H9 (cell line): ENCODE measurements at regions not wholly inside any gene's neighbourhood (a gene's known extent, or its start where the extent isn't known, plus 50 kb on each side); places are given as distances from the start of the nearest gene placed in this dataset.

Experiments
- DNase-seq: peaks from one replicate; pipeline ENCODE4 v3.0.0-alpha.2; 2017
- H2AFZ ChIP-seq: one replicate; pipeline ENCODE4 v1.6.1; 2013; ENCODE audit warnings: mild to moderate bottlenecking, low read length, control low read depth, moderate library complexity
- H2AK5ac ChIP-seq: 2 replicates; pipeline ENCODE4 v1.6.1; 2013; ENCODE audit warnings: low read length, control low read depth, mixed read lengths; ENCODE audit not compliant: insufficient read length
- H2BK120ac ChIP-seq: one replicate; pipeline ENCODE4 v1.6.1; 2013; ENCODE audit warnings: low read depth, mild to moderate bottlenecking, low read length, control low read depth, inconsistent platforms; ENCODE audit not compliant: poor library complexity, severe bottlenecking
- H2BK12ac ChIP-seq: 2 replicates; pipeline ENCODE4 v1.6.1; 2013; ENCODE audit warnings: low read length, control low read depth, mixed read lengths, low read depth; ENCODE audit not compliant: insufficient read length
- H2BK15ac ChIP-seq: 2 replicates; pipeline ENCODE4 v1.6.1; 2013; ENCODE audit warnings: low read depth, low read length, control low read depth
- H2BK20ac ChIP-seq: one replicate; pipeline ENCODE4 v1.6.1; 2013; ENCODE audit warnings: low read depth, mild to moderate bottlenecking, low read length, control low read depth, inconsistent platforms; ENCODE audit not compliant: poor library complexity, severe bottlenecking
- H2BK5ac ChIP-seq: 2 replicates; pipeline ENCODE4 v1.6.1; 2013; ENCODE audit warnings: low read length, control low read depth, mixed read lengths; ENCODE audit not compliant: insufficient read length
- H3K14ac ChIP-seq: 2 replicates; pipeline ENCODE4 v1.6.1; 2013; ENCODE audit warnings: low read length, control low read depth; ENCODE audit not compliant: insufficient read depth
- H3K18ac ChIP-seq: 2 replicates; pipeline ENCODE4 v1.6.1; 2013; ENCODE audit warnings: low read depth, mild to moderate bottlenecking, mixed read lengths, low read length, control low read depth; ENCODE audit not compliant: insufficient read length
- H3K23ac ChIP-seq: 2 replicates; pipeline ENCODE4 v1.6.1; 2013; ENCODE audit warnings: low read length, control low read depth, mixed read lengths, low read depth; ENCODE audit not compliant: insufficient read length
- H3K23me2 ChIP-seq: 2 replicates; pipeline ENCODE4 v1.6.1; 2013; ENCODE audit warnings: low read depth, mild to moderate bottlenecking, mixed read lengths, low read length, control low read depth; ENCODE audit not compliant: insufficient read length, poor library complexity, severe bottlenecking
- H3K27ac ChIP-seq: 2 replicates; pipeline ENCODE4 v1.5.1; 2013; ENCODE audit warnings: low read length, control low read depth, mixed read lengths, low read depth; ENCODE audit not compliant: insufficient read length
- H3K27me3 ChIP-seq: 2 replicates; pipeline ENCODE4 v1.6.1; 2013; ENCODE audit warnings: low read length, control low read depth, inconsistent platforms; ENCODE audit not compliant: insufficient read depth
- H3K4ac ChIP-seq: 2 replicates; pipeline ENCODE4 v1.6.1; 2013; ENCODE audit warnings: low read depth, mild to moderate bottlenecking, control low read depth, inconsistent platforms, low read length, moderate library complexity
- H3K4me1 ChIP-seq: 2 replicates; pipeline ENCODE4 v1.6.1; 2013; ENCODE audit warnings: low read length, control low read depth, inconsistent platforms; ENCODE audit not compliant: insufficient read depth
- H3K4me2 ChIP-seq: 2 replicates; pipeline ENCODE4 v1.6.1; 2013; ENCODE audit warnings: low read length, control low read depth, mixed read lengths; ENCODE audit not compliant: insufficient read length, insufficient read depth
- H3K56ac ChIP-seq: 2 replicates; pipeline ENCODE4 v1.6.1; 2013; ENCODE audit warnings: low read depth, mild to moderate bottlenecking, mixed read lengths, low read length, control low read depth; ENCODE audit not compliant: insufficient read length
- H3K79me1 ChIP-seq: 2 replicates; pipeline ENCODE4 v1.6.1; 2013; ENCODE audit warnings: low read depth, mild to moderate bottlenecking, moderate library complexity, low read length, control low read depth, inconsistent platforms; ENCODE audit not compliant: insufficient read depth, poor library complexity, severe bottlenecking
- H3K79me2 ChIP-seq: 2 replicates; pipeline ENCODE4 v1.6.1; 2013; ENCODE audit warnings: low read length, control low read depth, inconsistent platforms; ENCODE audit not compliant: insufficient read depth
- H3K9ac ChIP-seq: 2 replicates; pipeline ENCODE4 v1.6.1; 2013; ENCODE audit warnings: low read length, control low read depth, mixed read lengths; ENCODE audit not compliant: insufficient read length; ENCODE audit errors: extremely low read depth
- H3K9me3 ChIP-seq: one replicate; pipeline ENCODE4 v1.6.1; 2013; ENCODE audit warnings: low read depth, low read length, inconsistent platforms; ENCODE audit not compliant: control insufficient read depth
- H3T11ph ChIP-seq: one replicate; pipeline ENCODE4 v1.6.1; 2013; ENCODE audit warnings: mild to moderate bottlenecking, low read length, control low read depth, inconsistent platforms
- H4K20me1 ChIP-seq: one replicate; pipeline ENCODE4 v1.6.1; 2013; ENCODE audit not compliant: control insufficient read depth, insufficient read length, insufficient read depth
- H4K5ac ChIP-seq: 2 replicates; pipeline ENCODE4 v1.6.1; 2013; ENCODE audit warnings: low read depth, mild to moderate bottlenecking, mixed read lengths, low read length, control low read depth; ENCODE audit not compliant: insufficient read length
- H4K8ac ChIP-seq: replicated peaks from 2 replicates; pipeline ENCODE4 v1.6.1; 2013; ENCODE audit warnings: low read length, control low read depth, mixed read lengths, low read depth; ENCODE audit not compliant: insufficient read length
- H4K91ac ChIP-seq: 2 replicates; pipeline ENCODE4 v1.6.1; 2013; ENCODE audit warnings: low read depth, mild to moderate bottlenecking, moderate library complexity, mixed read lengths, low read length, control low read depth; ENCODE audit not compliant: insufficient read length
- H3K27ac Mint-ChIP-seq, 3 experiments: 2 replicates in 2 of 3; 3 replicates in 1 of 3; pipeline ENCODE4 v1.8.0; 2020 to 2021; ENCODE audit warnings: mixed read lengths in 3 of 3, mild to moderate bottlenecking in 1 of 3, moderate library complexity in 1 of 3
- H3K27me3 Mint-ChIP-seq: 2 replicates; pipeline ENCODE4 v1.8.0; 2021; ENCODE audit warnings: low read depth, mild to moderate bottlenecking, moderate library complexity, mixed read lengths
- H3K36me3 Mint-ChIP-seq, 3 experiments: 2 replicates in 2 of 3; 3 replicates in 1 of 3; pipeline ENCODE4 v1.8.0; 2020 to 2021; ENCODE audit warnings: low read depth in 3 of 3, mixed read lengths in 3 of 3; ENCODE audit not compliant: insufficient read depth in 1 of 3
- H3K4me1 Mint-ChIP-seq, 2 experiments: 2 replicates each; pipeline ENCODE4 v1.8.0; 2020; ENCODE audit warnings: mixed read lengths in 2 of 2
- H3K4me3 Mint-ChIP-seq, 2 experiments: 2 replicates in 1 of 2; 3 replicates in 1 of 2; pipeline ENCODE4 v1.8.0; 2020 to 2021; ENCODE audit warnings: mild to moderate bottlenecking in 2 of 2, mixed read lengths in 2 of 2, moderate library complexity in 1 of 2
- H3K9me3 Mint-ChIP-seq, 2 experiments: 2 replicates in 1 of 2; 3 replicates in 1 of 2; pipeline ENCODE4 v1.8.0; 2020; ENCODE audit warnings: mild to moderate bottlenecking in 2 of 2, mixed read lengths in 2 of 2, moderate library complexity in 1 of 2
- TF ChIP-seq, protein P1 (sequence below): fragments of 200-600 bp; sonication (generic); conservative IDR thresholded peaks from 3 replicates; pipeline ENCODE4 v1.8.0; 2021; ENCODE audit warnings: antibody characterized with exemption, mild to moderate bottlenecking

DNA sequence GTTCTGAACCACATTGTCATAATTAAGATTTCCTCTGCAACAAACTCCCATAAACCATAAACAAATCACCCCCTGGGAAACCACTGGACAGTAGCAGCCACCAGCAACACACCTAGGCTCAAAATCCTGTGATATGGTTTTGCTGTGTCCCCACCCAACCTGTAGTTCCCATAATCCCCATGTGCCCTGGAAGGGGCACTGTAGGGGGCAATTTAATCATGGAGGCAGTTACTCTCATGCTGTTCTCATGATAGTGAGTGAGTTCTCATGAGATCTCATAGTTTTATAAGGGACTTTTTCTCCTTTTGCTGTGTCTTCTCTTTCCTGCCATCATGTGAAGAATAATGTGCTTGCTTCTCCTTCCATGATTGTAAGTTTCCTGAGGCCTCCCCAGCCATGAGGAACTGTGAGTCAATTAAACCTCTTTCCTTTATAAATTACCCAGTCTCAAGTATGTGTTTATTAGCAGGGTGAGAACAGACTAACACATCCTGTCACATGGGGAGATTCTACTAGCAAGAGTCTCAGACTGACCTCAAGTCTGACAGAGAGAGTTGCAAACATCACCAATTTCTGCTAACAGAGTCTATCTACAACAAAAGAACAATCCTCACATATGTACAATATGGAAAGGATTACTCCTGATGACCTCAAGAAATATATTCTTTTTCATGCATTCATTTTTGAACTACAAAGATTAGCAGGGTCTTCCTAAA lies 182.6 kb downstream of the GRB14 start:
- H3K36me3 Mint-ChIP-seq: no peaks in the 10 kb centered on the region

More for the DNA sequence above, 182.6 kb downstream of the GRB14 start:
- Histone ChIP-seq H2AFZ (no peak overlapping the region), H3K79me2 (no peaks in the 10 kb centered on the region), H3K9me3 (no peaks in the 10 kb centered on the region), H2BK5ac (no peak overlapping the region), H3K14ac (no peak overlapping the region), H3T11ph (no peak overlapping the region), H3K9ac (no peak overlapping the region), H3K18ac (no peak overlapping the region), H4K5ac (no peak overlapping the region), H2AK5ac (no peak overlapping the region), H4K20me1 (no peaks in the 10 kb centered on the region), H2BK12ac (no peak overlapping the region), H2BK20ac (no peak overlapping the region), H3K4me1 (no peaks in the 10 kb centered on the region), H3K23ac (no peak overlapping the region), H3K27me3 (no peaks in the 10 kb centered on the region), H3K4ac (no peak overlapping the region), H2BK120ac (no peak overlapping the region), H3K27ac (no peak overlapping the region), H4K91ac (no peak overlapping the region), H3K56ac (no peak overlapping the region), H3K79me1 (no peaks in the 10 kb centered on the region), H3K23me2 (no peaks in the 10 kb centered on the region), H3K4me2 (no peak overlapping the region), H4K8ac (no peak overlapping the region), H2BK15ac (no peak overlapping the region)
- peaks cover 5% of the 10 kb centered on the region in 2 experiments; a peak in 3 of 4 replicates for H3K4me1 Mint-ChIP-seq
- H3K9me3 Mint-ChIP-seq: no peaks in the 10 kb centered on the region
- no peak overlapping the region for H3K4me3 Mint-ChIP-seq
- H3K27me3 Mint-ChIP-seq: no peaks in the 10 kb centered on the region
- H3K27ac Mint-ChIP-seq: peak overlapping the region in 2 of 3 experiments; percentile 46 to 49; a peak in 4 of 7 replicates
- no peak for DNase-seq
- TF ChIP-seq, protein P1, sequence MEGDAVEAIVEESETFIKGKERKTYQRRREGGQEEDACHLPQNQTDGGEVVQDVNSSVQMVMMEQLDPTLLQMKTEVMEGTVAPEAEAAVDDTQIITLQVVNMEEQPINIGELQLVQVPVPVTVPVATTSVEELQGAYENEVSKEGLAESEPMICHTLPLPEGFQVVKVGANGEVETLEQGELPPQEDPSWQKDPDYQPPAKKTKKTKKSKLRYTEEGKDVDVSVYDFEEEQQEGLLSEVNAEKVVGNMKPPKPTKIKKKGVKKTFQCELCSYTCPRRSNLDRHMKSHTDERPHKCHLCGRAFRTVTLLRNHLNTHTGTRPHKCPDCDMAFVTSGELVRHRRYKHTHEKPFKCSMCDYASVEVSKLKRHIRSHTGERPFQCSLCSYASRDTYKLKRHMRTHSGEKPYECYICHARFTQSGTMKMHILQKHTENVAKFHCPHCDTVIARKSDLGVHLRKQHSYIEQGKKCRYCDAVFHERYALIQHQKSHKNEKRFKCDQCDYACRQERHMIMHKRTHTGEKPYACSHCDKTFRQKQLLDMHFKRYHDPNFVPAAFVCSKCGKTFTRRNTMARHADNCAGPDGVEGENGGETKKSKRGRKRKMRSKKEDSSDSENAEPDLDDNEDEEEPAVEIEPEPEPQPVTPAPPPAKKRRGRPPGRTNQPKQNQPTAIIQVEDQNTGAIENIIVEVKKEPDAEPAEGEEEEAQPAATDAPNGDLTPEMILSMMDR: no peak
